WTC11 (cell line): ENCODE measurements at regions not wholly inside any gene's neighbourhood (a gene's known extent, or its start where the extent isn't known, plus 50 kb on each side); places are given as distances from the start of the nearest gene placed in this dataset.

ENCODE experiments used
- ATAC-seq: fragments of 200-7000 bp; cut with Tn5 transposase; 2 replicates; pipeline ENCODE4 v1.10.0; 2021; ENCODE audit warnings: mild to moderate bottlenecking, moderate library complexity
- CTCF ChIA-PET: fragments of 300-600 bp; sonication (Branson Sonifier 250); formaldehyde crosslinking; loops from one replicate; lab custom pipeline; 2021; ENCODE audit warnings: antibody characterized with exemption; lab: Charles Lee
- POLR2A ChIA-PET: fragments of 350-600 bp; sonication (Branson Sonifier 250); formaldehyde crosslinking; loops from one replicate; lab custom pipeline; 2021; ENCODE audit warnings: antibody characterized with exemption; lab: Charles Lee
- DNase-seq: peaks from one replicate; pipeline ENCODE4 v3.0.0; 2021; ENCODE audit warnings: low spot score
- H3K27ac Mint-ChIP-seq: 2 replicates; pipeline ENCODE4 v1.8.0; 2021; ENCODE audit warnings: mixed read lengths
- H3K27me3 Mint-ChIP-seq: 2 replicates; pipeline ENCODE4 v1.8.0; 2021; ENCODE audit warnings: low read depth, mild to moderate bottlenecking, moderate library complexity, mixed read lengths
- H3K36me3 Mint-ChIP-seq: 2 replicates; pipeline ENCODE4 v1.8.0; 2021; ENCODE audit warnings: mixed read lengths
- H3K4me1 Mint-ChIP-seq: 2 replicates; pipeline ENCODE4 v1.8.0; 2022; ENCODE audit warnings: mixed read lengths
- H3K4me3 Mint-ChIP-seq: 2 replicates; pipeline ENCODE4 v1.8.0; 2021; ENCODE audit warnings: mild to moderate bottlenecking, moderate library complexity, mixed read lengths
- H3K9me3 Mint-ChIP-seq: 2 replicates; pipeline ENCODE4 v1.8.0; 2021; ENCODE audit warnings: mixed read lengths
- AFF4 ChIP-seq: sonication (generic); formaldehyde crosslinking; IDR thresholded peaks from 2 replicates; pipeline ENCODE4 v1.8.1; 2023; ENCODE audit warnings: mild to moderate bottlenecking, missing genetic modification reagents, borderline replicate concordance
- ATF1 ChIP-seq: sonication (generic); formaldehyde crosslinking; IDR thresholded peaks from 2 replicates; pipeline ENCODE4 v1.8.1; 2023; ENCODE audit warnings: mild to moderate bottlenecking, moderate library complexity, missing genetic modification reagents
- CREB1 ChIP-seq: sonication (generic); formaldehyde crosslinking; IDR thresholded peaks from 2 replicates; pipeline ENCODE4 v1.8.0; 2023; ENCODE audit warnings: mild to moderate bottlenecking, missing genetic modification reagents
- CREM ChIP-seq: sonication (generic); formaldehyde crosslinking; IDR thresholded peaks from 2 replicates; pipeline ENCODE4 v1.8.1; 2022; ENCODE audit warnings: mild to moderate bottlenecking, missing genetic modification reagents, moderate library complexity
- E2F4 ChIP-seq: sonication (generic); formaldehyde crosslinking; IDR thresholded peaks from 2 replicates; pipeline ENCODE4 v1.8.1; 2022; ENCODE audit warnings: low read depth, mild to moderate bottlenecking, moderate library complexity, missing genetic modification reagents, borderline replicate concordance
- ESRRA ChIP-seq: sonication (generic); formaldehyde crosslinking; IDR thresholded peaks from 2 replicates; pipeline ENCODE4 v1.8.1; 2022; ENCODE audit warnings: mild to moderate bottlenecking, missing genetic modification reagents, borderline replicate concordance
- ETV6 ChIP-seq: sonication (generic); formaldehyde crosslinking; IDR thresholded peaks from 2 replicates; pipeline ENCODE4 v1.8.1; 2022; ENCODE audit warnings: mild to moderate bottlenecking, missing genetic modification reagents
- GTF2I ChIP-seq: fragments of 250-450 bp; sonication (Bioruptor Pico); conservative IDR thresholded peaks from 2 replicates; pipeline ENCODE4 v1.4.0; 2021; ENCODE audit warnings: mild to moderate bottlenecking
- HMGA2 ChIP-seq: fragments of 250-450 bp; sonication (Bioruptor Pico); IDR thresholded peaks from 2 replicates; pipeline ENCODE4 v1.4.0; 2021; ENCODE audit warnings: mild to moderate bottlenecking, moderate library complexity
- IRF2 ChIP-seq: sonication (generic); formaldehyde crosslinking; IDR thresholded peaks from 2 replicates; pipeline ENCODE4 v1.8.0; 2022; ENCODE audit warnings: low read depth, missing genetic modification reagents, borderline replicate concordance
- JAZF1 ChIP-seq: fragments of 250-450 bp; sonication (Bioruptor Pico); IDR thresholded peaks from 2 replicates; pipeline ENCODE4 v1.9.0; 2021; ENCODE audit warnings: moderate library complexity, mild to moderate bottlenecking, inconsistent platforms
- JUN ChIP-seq: sonication (generic); formaldehyde crosslinking; IDR thresholded peaks from 2 replicates; pipeline ENCODE4 v1.8.0; 2023; ENCODE audit warnings: mild to moderate bottlenecking, missing genetic modification reagents
- MXD4 ChIP-seq: fragments of 250-450 bp; sonication (Bioruptor Pico); IDR thresholded peaks from 2 replicates; pipeline ENCODE4 v1.8.0; 2021; ENCODE audit warnings: mild to moderate bottlenecking, moderate library complexity, borderline replicate concordance
- RELA ChIP-seq: sonication (generic); formaldehyde crosslinking; IDR thresholded peaks from 2 replicates; pipeline ENCODE4 v1.8.1; 2022; ENCODE audit warnings: missing genetic modification reagents, mild to moderate bottlenecking, borderline replicate concordance
- SMAD3 ChIP-seq: sonication (generic); formaldehyde crosslinking; IDR thresholded peaks from 2 replicates; pipeline ENCODE4 v1.8.0; 2022; ENCODE audit warnings: missing genetic modification reagents, mild to moderate bottlenecking, borderline replicate concordance
- SMAD4 ChIP-seq: sonication (generic); formaldehyde crosslinking; IDR thresholded peaks from 2 replicates; pipeline ENCODE4 v1.8.0; 2022; ENCODE audit warnings: mild to moderate bottlenecking, missing genetic modification reagents
- SOX15 ChIP-seq: fragments of 250-450 bp; sonication (Bioruptor Pico); IDR thresholded peaks from 2 replicates; pipeline ENCODE4 v1.9.0; 2021; ENCODE audit warnings: mild to moderate bottlenecking
- TCF7 ChIP-seq: sonication (generic); formaldehyde crosslinking; IDR thresholded peaks from 2 replicates; pipeline ENCODE4 v1.8.0; 2022; ENCODE audit warnings: mild to moderate bottlenecking, low read depth, missing genetic modification reagents, moderate library complexity
- TEAD1 ChIP-seq: sonication (generic); formaldehyde crosslinking; IDR thresholded peaks from 2 replicates; pipeline ENCODE4 v1.8.0; 2022; ENCODE audit warnings: mild to moderate bottlenecking, missing genetic modification reagents
- TP53 ChIP-seq: sonication (generic); formaldehyde crosslinking; IDR thresholded peaks from 2 replicates; pipeline ENCODE4 v1.8.1; 2023; ENCODE audit warnings: mild to moderate bottlenecking, missing genetic modification reagents
- USF2 ChIP-seq: sonication (generic); formaldehyde crosslinking; IDR thresholded peaks from 2 replicates; pipeline ENCODE4 v1.8.1; 2023; ENCODE audit warnings: mild to moderate bottlenecking, missing genetic modification reagents, moderate library complexity
- ZBTB43 ChIP-seq: sonication (generic); formaldehyde crosslinking; IDR thresholded peaks from 2 replicates; pipeline ENCODE4 v1.8.1; 2023; ENCODE audit warnings: mild to moderate bottlenecking, missing genetic modification reagents
- ZNF532 ChIP-seq: fragments of 250-450 bp; sonication (Bioruptor Pico); IDR thresholded peaks from 2 replicates; pipeline ENCODE4 v1.9.0; 2021; ENCODE audit warnings: mild to moderate bottlenecking, borderline replicate concordance

GRCh38 chr2:150341982-150342680 is 145.3 kb downstream of the RND3 start (continued):
- TF ChIP-seq TEAD1: no peak
- no peak for TF ChIP-seq JAZF1
- no peak for TF ChIP-seq HMGA2 (CRISPR knock-in tag)
- TF ChIP-seq TCF7 (CRISPR knock-in tag): no peak
- TF ChIP-seq GTF2I: no peak

- no peak overlapping the region for H3K27ac Mint-ChIP-seq
- peaks cover 14% of the 10 kb centered on the region for H3K9me3 Mint-ChIP-seq
- no peak overlapping the region for H3K4me3 Mint-ChIP-seq
- ATAC-seq (no peak), DNase-seq (no peak)
- ChIA-PET CTCF (no interaction called here), POLR2A (no interaction called here)
- TF ChIP-seq ZBTB43 (CRISPR knock-in tag) (no peak), CREM (CRISPR knock-in tag) (no peak), E2F4 (no peak), SMAD4 (CRISPR knock-in tag) (no peak), ATF1 (no peak)
- peaks cover 3% of the 10 kb centered on the region for H3K36me3 Mint-ChIP-seq
- H3K4me1 Mint-ChIP-seq: peaks cover 16% of the 10 kb centered on the region
- H3K27me3 Mint-ChIP-seq: no peaks in the 10 kb centered on the region
These were observed 147.5 kb downstream of the RND3 start for GRCh38 chr2:150339951-150340350.

GRCh38 chr2:150339282-150339681 is 148.2 kb downstream of the RND3 start:
- H3K27me3 Mint-ChIP-seq: no peaks in the 10 kb centered on the region
- ATAC-seq (no peak), DNase-seq (no peak)
- ChIA-PET POLR2A (no interaction called here), CTCF (no interaction called here)
- no peak overlapping the region for H3K27ac Mint-ChIP-seq
- no peak overlapping the region for H3K4me3 Mint-ChIP-seq
- peaks cover 16% of the 10 kb centered on the region for H3K4me1 Mint-ChIP-seq
- H3K36me3 Mint-ChIP-seq: peaks cover 3% of the 10 kb centered on the region
- H3K9me3 Mint-ChIP-seq: peaks cover 14% of the 10 kb centered on the region
- no peak for TF ChIP-seq ETV6 (CRISPR knock-in tag)
- TF ChIP-seq AFF4 (CRISPR knock-in tag): no peak
- TF ChIP-seq ESRRA: no peak
- TF ChIP-seq IRF2: no peak
- no peak for TF ChIP-seq USF2
- TF ChIP-seq JUN (CRISPR knock-in tag): no peak
- no peak for TF ChIP-seq SOX15 (CRISPR knock-in tag)
- no peak for TF ChIP-seq MXD4
- no peak for TF ChIP-seq SMAD3 (CRISPR knock-in tag)
- no peak for TF ChIP-seq ZNF532
- TF ChIP-seq CREB1 (CRISPR knock-in tag): no peak
- no peak for TF ChIP-seq RELA
- no peak for TF ChIP-seq TP53
